GM23338 (cell line): ENCODE measurements at regions not wholly inside any gene's neighbourhood (a gene's known extent, or its start where the extent isn't known, plus 50 kb on each side); places are given as distances from the start of the nearest gene placed in this dataset.
A peak's percentile ranks its signal among the peaks of the same experiment; 100 is the strongest.

Source experiments
- ATAC-seq: fragments of 200-7000 bp; cut with Tn5 transposase; 3 replicates; pipeline ENCODE4 v1.9.1; 2020
- DNase-seq: peaks from one replicate; pipeline ENCODE4 v3.0.0-alpha.2; 2015; ENCODE audit warnings: low spot score
- H2AFZ ChIP-seq: fragments of 200-600 bp; sonication (generic); 2 replicates; pipeline ENCODE4 v1.8.0; 2016; ENCODE audit warnings: antibody characterized with exemption, mild to moderate bottlenecking, moderate library complexity
- H3F3A ChIP-seq: fragments of 200-600 bp; sonication (generic); replicated peaks from 2 replicates; pipeline ENCODE4 v1.8.0; 2017; ENCODE audit warnings: antibody characterized with exemption, mixed run types, low read depth
- H3K27ac ChIP-seq: fragments of 200-600 bp; sonication (generic); 2 replicates; pipeline ENCODE4 v1.6.1; 2016; ENCODE audit warnings: low read depth
- H3K27me3 ChIP-seq: fragments of 200-600 bp; sonication (generic); 2 replicates; pipeline ENCODE4 v1.8.0; 2016; ENCODE audit warnings: mild to moderate bottlenecking, mixed run types, moderate library complexity; ENCODE audit not compliant: insufficient read depth
- H3K36me3 ChIP-seq: fragments of 200-600 bp; sonication (generic); 2 replicates; pipeline ENCODE4 v1.8.0; 2016; ENCODE audit warnings: mild to moderate bottlenecking; ENCODE audit not compliant: insufficient read depth
- H3K4me1 ChIP-seq: fragments of 200-600 bp; sonication (generic); 2 replicates; pipeline ENCODE4 v1.8.0; 2016; ENCODE audit warnings: mild to moderate bottlenecking, moderate library complexity; ENCODE audit not compliant: insufficient read depth
- H3K4me2 ChIP-seq: fragments of 200-600 bp; sonication (generic); 2 replicates; pipeline ENCODE4 v1.7.1; 2017; ENCODE audit warnings: mixed run types
- H3K4me3 ChIP-seq: fragments of 200-600 bp; sonication (generic); 2 replicates; pipeline ENCODE4 v1.6.1; 2016; ENCODE audit warnings: mixed run types
- H3K79me2 ChIP-seq: fragments of 200-600 bp; sonication (generic); replicated peaks from 2 replicates; pipeline ENCODE4 v1.8.0; 2017; ENCODE audit warnings: mild to moderate bottlenecking; ENCODE audit not compliant: insufficient read depth
- H3K9me2 ChIP-seq: fragments of 200-600 bp; sonication (generic); 2 replicates; pipeline ENCODE4 v1.8.0; 2017; ENCODE audit not compliant: insufficient read depth
- H4K20me1 ChIP-seq: fragments of 200-600 bp; sonication (generic); replicated peaks from 2 replicates; pipeline ENCODE4 v1.8.0; 2017; ENCODE audit warnings: mild to moderate bottlenecking; ENCODE audit not compliant: insufficient read depth
- H3K27ac Mint-ChIP-seq: 2 replicates; pipeline ENCODE4 v1.8.0; 2020; ENCODE audit warnings: inconsistent platforms, mild to moderate bottlenecking, moderate library complexity, mixed read lengths
- H3K27me3 Mint-ChIP-seq: 3 replicates; pipeline ENCODE4 v1.8.0; 2022; ENCODE audit warnings: low read depth, mild to moderate bottlenecking, moderate library complexity, mixed read lengths, inconsistent platforms; ENCODE audit not compliant: insufficient read depth, poor library complexity
- H3K36me3 Mint-ChIP-seq: 3 replicates; pipeline ENCODE4 v1.8.0; 2021; ENCODE audit warnings: low read depth, mild to moderate bottlenecking, inconsistent platforms, moderate library complexity, mixed read lengths
- H3K4me1 Mint-ChIP-seq: 3 replicates; pipeline ENCODE4 v1.8.0; 2020; ENCODE audit warnings: mild to moderate bottlenecking, inconsistent platforms, mixed read lengths
- H3K4me3 Mint-ChIP-seq: 3 replicates; pipeline ENCODE4 v1.8.0; 2021; ENCODE audit warnings: moderate library complexity, mild to moderate bottlenecking, inconsistent platforms, mixed read lengths
- H3K9me3 Mint-ChIP-seq: 3 replicates; pipeline ENCODE4 v1.8.0; 2020; ENCODE audit warnings: moderate library complexity, mild to moderate bottlenecking, inconsistent platforms, mixed read lengths
- EZH2 ChIP-seq: fragments of 200-600 bp; sonication (generic); IDR thresholded peaks from one replicate; pipeline ENCODE4 v1.8.0; 2017; ENCODE audit warnings: antibody characterized with exemption, mild to moderate bottlenecking, low read depth; ENCODE audit not compliant: unreplicated experiment
- JUNB ChIP-seq: IDR thresholded peaks from one replicate; pipeline ENCODE4 v1.6.1; 2016; ENCODE audit warnings: antibody characterized with exemption; ENCODE audit not compliant: unreplicated experiment
- STAT1 ChIP-seq: IDR thresholded peaks from one replicate; pipeline ENCODE4 v1.6.1; 2016; ENCODE audit warnings: antibody characterized with exemption; ENCODE audit not compliant: unreplicated experiment
- TF ChIP-seq, protein P1 (sequence below): IDR thresholded peaks from one replicate; pipeline ENCODE4 v1.6.1; 2018; ENCODE audit warnings: antibody characterized with exemption; ENCODE audit not compliant: unreplicated experiment
- TF ChIP-seq, protein P2 (sequence below), 2 experiments: fragments of 200-600 bp in 1 of 2; sonication (generic) in 1 of 2; conservative IDR thresholded peaks; 2 replicates each; pipeline versions ENCODE4 v1.5.1 to v1.6.1; 2016 to 2017; ENCODE audit warnings: antibody characterized with exemption in 2 of 2, low read depth in 2 of 2, mild to moderate bottlenecking in 2 of 2, moderate library complexity in 1 of 2
- TF ChIP-seq, protein P3 (sequence below): fragments of 250-450 bp; sonication (Bioruptor Pico); IDR thresholded peaks from 2 replicates; pipeline ENCODE4 v1.5.0; 2020; ENCODE audit warnings: mild to moderate bottlenecking, moderate library complexity

DNA sequence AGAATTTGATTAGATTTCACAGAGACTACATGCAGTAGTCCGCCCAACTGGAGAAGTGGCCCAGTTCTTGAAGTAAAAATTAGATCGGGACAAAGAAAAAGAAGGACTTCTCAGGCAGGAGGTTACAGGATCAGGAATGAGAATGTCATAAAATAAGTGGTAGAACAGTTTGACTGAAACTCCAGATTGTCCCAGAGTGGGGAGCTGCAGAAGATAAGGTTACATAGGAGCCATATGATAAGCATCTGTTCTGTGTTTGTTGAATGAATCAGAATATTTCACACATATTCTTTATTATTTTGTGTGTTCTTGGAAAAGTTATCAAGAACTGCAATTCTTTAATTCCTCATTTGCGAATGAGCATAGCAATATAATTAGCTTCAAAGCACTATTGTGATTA is 210.6 kb downstream of the AASDHPPT start:
- no peak overlapping the region for H3K27ac Mint-ChIP-seq
- Histone ChIP-seq H3K9me2 (peaks cover 11% of the 10 kb centered on the region), H3F3A (no peaks in the 10 kb centered on the region), H3K79me2 (no peaks in the 10 kb centered on the region), H3K4me1 (no peaks in the 10 kb centered on the region), H3K36me3 (no peaks in the 10 kb centered on the region), H3K4me2 (no peak overlapping the region), H3K4me3 (no peak overlapping the region), H2AFZ (no peak overlapping the region), H3K27ac (no peak overlapping the region), H4K20me1 (no peaks in the 10 kb centered on the region), H3K27me3 (no peaks in the 10 kb centered on the region)
- ATAC-seq, result no peak
- H3K9me3 Mint-ChIP-seq, result no peaks in the 10 kb centered on the region
- peaks cover 3% of the 10 kb centered on the region for H3K27me3 Mint-ChIP-seq
- no peaks in the 10 kb centered on the region for H3K36me3 Mint-ChIP-seq
- no peaks in the 10 kb centered on the region for H3K4me1 Mint-ChIP-seq
- H3K4me3 Mint-ChIP-seq, result no peak overlapping the region
- no peak for TF ChIP-seq JUNB
- TF ChIP-seq, protein P1, sequence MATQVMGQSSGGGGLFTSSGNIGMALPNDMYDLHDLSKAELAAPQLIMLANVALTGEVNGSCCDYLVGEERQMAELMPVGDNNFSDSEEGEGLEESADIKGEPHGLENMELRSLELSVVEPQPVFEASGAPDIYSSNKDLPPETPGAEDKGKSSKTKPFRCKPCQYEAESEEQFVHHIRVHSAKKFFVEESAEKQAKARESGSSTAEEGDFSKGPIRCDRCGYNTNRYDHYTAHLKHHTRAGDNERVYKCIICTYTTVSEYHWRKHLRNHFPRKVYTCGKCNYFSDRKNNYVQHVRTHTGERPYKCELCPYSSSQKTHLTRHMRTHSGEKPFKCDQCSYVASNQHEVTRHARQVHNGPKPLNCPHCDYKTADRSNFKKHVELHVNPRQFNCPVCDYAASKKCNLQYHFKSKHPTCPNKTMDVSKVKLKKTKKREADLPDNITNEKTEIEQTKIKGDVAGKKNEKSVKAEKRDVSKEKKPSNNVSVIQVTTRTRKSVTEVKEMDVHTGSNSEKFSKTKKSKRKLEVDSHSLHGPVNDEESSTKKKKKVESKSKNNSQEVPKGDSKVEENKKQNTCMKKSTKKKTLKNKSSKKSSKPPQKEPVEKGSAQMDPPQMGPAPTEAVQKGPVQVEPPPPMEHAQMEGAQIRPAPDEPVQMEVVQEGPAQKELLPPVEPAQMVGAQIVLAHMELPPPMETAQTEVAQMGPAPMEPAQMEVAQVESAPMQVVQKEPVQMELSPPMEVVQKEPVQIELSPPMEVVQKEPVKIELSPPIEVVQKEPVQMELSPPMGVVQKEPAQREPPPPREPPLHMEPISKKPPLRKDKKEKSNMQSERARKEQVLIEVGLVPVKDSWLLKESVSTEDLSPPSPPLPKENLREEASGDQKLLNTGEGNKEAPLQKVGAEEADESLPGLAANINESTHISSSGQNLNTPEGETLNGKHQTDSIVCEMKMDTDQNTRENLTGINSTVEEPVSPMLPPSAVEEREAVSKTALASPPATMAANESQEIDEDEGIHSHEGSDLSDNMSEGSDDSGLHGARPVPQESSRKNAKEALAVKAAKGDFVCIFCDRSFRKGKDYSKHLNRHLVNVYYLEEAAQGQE, result no peak
- no peak for DNase-seq

DNA sequence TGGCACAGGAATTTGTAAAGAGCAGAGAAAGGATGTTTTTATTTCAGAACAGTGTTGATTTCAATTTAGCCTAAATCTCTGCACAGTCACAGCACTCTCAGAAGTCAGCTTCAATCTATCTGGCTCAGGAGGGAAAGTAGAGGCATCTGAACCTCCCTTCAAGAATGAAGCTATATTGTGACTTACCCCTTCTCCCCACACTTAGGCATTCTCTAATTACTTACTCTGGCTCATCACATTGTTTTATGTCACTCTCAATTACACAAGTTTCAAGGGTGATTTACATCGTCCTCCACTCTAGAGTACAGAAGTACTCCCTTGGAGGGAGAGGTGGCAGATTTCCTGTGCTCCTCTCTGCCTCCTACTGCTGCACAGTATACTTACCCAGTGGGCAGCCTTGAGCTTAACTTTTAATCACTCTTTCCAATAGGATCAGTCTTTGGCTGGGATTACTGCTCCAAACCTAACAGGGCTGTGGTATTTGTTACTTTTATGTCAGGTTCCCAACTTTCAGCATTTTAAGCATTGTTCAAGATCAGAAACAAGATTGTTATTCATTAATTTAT is 211.4 kb downstream of the AASDHPPT start:
- H3K4me2 ChIP-seq, result no peak overlapping the region
- Mint-ChIP-seq H3K27ac (no peak overlapping the region), H3K9me3 (no peaks in the 10 kb centered on the region), H3K4me3 (no peak overlapping the region), H3K27me3 (peaks cover 3% of the 10 kb centered on the region), H3K36me3 (no peaks in the 10 kb centered on the region), H3K4me1 (no peaks in the 10 kb centered on the region)
- no peak overlapping the region for H3K4me3 ChIP-seq
- TF ChIP-seq, protein P2, sequence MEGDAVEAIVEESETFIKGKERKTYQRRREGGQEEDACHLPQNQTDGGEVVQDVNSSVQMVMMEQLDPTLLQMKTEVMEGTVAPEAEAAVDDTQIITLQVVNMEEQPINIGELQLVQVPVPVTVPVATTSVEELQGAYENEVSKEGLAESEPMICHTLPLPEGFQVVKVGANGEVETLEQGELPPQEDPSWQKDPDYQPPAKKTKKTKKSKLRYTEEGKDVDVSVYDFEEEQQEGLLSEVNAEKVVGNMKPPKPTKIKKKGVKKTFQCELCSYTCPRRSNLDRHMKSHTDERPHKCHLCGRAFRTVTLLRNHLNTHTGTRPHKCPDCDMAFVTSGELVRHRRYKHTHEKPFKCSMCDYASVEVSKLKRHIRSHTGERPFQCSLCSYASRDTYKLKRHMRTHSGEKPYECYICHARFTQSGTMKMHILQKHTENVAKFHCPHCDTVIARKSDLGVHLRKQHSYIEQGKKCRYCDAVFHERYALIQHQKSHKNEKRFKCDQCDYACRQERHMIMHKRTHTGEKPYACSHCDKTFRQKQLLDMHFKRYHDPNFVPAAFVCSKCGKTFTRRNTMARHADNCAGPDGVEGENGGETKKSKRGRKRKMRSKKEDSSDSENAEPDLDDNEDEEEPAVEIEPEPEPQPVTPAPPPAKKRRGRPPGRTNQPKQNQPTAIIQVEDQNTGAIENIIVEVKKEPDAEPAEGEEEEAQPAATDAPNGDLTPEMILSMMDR (conservative IDR thresholded peaks at IDR 0.05; ENCODE audit: low read depth in 2 of 2), result peak; percentile 16 to 35; a peak in 3 of 4 replicates
- TF ChIP-seq STAT1 (no peak), EZH2 (no peak)
- TF ChIP-seq, protein P3, sequence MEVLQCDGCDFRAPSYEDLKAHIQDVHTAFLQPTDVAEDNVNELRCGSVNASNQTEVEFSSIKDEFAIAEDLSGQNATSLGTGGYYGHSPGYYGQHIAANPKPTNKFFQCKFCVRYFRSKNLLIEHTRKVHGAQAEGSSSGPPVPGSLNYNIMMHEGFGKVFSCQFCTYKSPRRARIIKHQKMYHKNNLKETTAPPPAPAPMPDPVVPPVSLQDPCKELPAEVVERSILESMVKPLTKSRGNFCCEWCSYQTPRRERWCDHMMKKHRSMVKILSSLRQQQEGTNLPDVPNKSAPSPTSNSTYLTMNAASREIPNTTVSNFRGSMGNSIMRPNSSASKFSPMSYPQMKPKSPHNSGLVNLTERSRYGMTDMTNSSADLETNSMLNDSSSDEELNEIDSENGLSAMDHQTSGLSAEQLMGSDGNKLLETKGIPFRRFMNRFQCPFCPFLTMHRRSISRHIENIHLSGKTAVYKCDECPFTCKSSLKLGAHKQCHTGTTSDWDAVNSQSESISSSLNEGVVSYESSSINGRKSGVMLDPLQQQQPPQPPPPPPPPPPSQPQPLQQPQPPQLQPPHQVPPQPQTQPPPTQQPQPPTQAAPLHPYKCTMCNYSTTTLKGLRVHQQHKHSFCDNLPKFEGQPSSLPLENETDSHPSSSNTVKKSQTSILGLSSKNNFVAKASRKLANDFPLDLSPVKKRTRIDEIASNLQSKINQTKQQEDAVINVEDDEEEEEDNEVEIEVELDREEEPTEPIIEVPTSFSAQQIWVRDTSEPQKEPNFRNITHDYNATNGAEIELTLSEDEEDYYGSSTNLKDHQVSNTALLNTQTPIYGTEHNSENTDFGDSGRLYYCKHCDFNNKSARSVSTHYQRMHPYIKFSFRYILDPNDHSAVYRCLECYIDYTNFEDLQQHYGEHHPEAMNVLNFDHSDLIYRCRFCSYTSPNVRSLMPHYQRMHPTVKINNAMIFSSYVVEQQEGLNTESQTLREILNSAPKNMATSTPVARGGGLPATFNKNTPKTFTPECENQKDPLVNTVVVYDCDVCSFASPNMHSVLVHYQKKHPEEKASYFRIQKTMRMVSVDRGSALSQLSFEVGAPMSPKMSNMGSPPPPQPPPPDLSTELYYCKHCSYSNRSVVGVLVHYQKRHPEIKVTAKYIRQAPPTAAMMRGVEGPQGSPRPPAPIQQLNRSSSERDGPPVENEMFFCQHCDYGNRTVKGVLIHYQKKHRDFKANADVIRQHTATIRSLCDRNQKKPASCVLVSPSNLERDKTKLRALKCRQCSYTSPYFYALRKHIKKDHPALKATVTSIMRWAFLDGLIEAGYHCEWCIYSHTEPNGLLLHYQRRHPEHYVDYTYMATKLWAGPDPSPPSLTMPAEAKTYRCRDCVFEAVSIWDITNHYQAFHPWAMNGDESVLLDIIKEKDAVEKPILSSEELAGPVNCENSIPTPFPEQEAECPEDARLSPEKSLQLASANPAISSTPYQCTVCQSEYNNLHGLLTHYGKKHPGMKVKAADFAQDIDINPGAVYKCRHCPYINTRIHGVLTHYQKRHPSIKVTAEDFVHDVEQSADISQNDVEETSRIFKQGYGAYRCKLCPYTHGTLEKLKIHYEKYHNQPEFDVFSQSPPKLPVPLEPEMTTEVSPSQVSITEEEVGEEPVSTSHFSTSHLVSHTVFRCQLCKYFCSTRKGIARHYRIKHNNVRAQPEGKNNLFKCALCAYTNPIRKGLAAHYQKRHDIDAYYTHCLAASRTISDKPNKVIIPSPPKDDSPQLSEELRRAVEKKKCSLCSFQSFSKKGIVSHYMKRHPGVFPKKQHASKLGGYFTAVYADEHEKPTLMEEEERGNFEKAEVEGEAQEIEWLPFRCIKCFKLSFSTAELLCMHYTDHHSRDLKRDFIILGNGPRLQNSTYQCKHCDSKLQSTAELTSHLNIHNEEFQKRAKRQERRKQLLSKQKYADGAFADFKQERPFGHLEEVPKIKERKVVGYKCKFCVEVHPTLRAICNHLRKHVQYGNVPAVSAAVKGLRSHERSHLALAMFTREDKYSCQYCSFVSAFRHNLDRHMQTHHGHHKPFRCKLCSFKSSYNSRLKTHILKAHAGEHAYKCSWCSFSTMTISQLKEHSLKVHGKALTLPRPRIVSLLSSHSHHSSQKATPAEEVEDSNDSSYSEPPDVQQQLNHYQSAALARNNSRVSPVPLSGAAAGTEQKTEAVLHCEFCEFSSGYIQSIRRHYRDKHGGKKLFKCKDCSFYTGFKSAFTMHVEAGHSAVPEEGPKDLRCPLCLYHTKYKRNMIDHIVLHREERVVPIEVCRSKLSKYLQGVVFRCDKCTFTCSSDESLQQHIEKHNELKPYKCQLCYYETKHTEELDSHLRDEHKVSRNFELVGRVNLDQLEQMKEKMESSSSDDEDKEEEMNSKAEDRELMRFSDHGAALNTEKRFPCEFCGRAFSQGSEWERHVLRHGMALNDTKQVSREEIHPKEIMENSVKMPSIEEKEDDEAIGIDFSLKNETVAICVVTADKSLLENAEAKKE (CRISPR knock-in tag), result no peak
- H3K9me2 ChIP-seq, result peaks cover 4% of the 10 kb centered on the region; the same call in 1 of the 2 replicates
- ATAC-seq (peak; percentile 89), DNase-seq (peak; percentile 53)
- H3K4me1 ChIP-seq, result no peaks in the 10 kb centered on the region
- H3K27me3 ChIP-seq, result no peaks in the 10 kb centered on the region
- no peaks in the 10 kb centered on the region for H4K20me1 ChIP-seq
- no peak overlapping the region for H2AFZ ChIP-seq
- H3F3A ChIP-seq, result no peaks in the 10 kb centered on the region
- H3K36me3 ChIP-seq, result no peaks in the 10 kb centered on the region
- no peak overlapping the region for H3K27ac ChIP-seq
- no peaks in the 10 kb centered on the region for H3K79me2 ChIP-seq
